SK-N-SH treated with all-trans-retinoic acid at 6 μM for 48 hours (cell line): ENCODE measurements at regions not wholly inside any gene's neighbourhood (a gene's known extent, or its start where the extent isn't known, plus 50 kb on each side); places are given as distances from the start of the nearest gene placed in this dataset.

Experiments
- ATAC-seq: fragments of 200-7000 bp; cut with Tn5 transposase; 3 replicates; pipeline ENCODE4 v1.9.1; 2020; ENCODE audit warnings: mild to moderate bottlenecking, moderate library complexity
- BACH2 ChIP-seq: fragments of 250-450 bp; sonication (Bioruptor Pico); IDR thresholded peaks from 2 replicates; pipeline ENCODE4 v1.9.0; 2021; ENCODE audit warnings: mild to moderate bottlenecking, borderline replicate concordance
- CSDC2 ChIP-seq: fragments of 250-450 bp; sonication (Bioruptor Pico); IDR thresholded peaks from 2 replicates; pipeline ENCODE4 v1.5.0; 2020; ENCODE audit warnings: mild to moderate bottlenecking, moderate library complexity
- ESRRG ChIP-seq: fragments of 250-450 bp; sonication (Bioruptor Pico); IDR thresholded peaks from 2 replicates; pipeline ENCODE4 v1.6.1; 2021; ENCODE audit warnings: mild to moderate bottlenecking
- ISL1 ChIP-seq: fragments of 250-450 bp; sonication (Bioruptor Pico); IDR thresholded peaks from 2 replicates; pipeline ENCODE4 v2.1.2; 2022; ENCODE audit warnings: mild to moderate bottlenecking, moderate library complexity
- OSR1 ChIP-seq: fragments of 250-450 bp; sonication (Bioruptor Pico); IDR thresholded peaks from 2 replicates; pipeline ENCODE4 v1.8.0; 2022; ENCODE audit warnings: moderate library complexity, mild to moderate bottlenecking, inconsistent platforms
- PPARA ChIP-seq: fragments of 250-450 bp; sonication (Bioruptor Pico); IDR thresholded peaks from 2 replicates; pipeline ENCODE4 v1.5.0; 2020; ENCODE audit warnings: mild to moderate bottlenecking, borderline replicate concordance
- RARB ChIP-seq: fragments of 250-450 bp; sonication (Bioruptor Pico); IDR thresholded peaks from 2 replicates; pipeline ENCODE4 v1.8.0; 2021; ENCODE audit warnings: mild to moderate bottlenecking, moderate library complexity
- SNAI2 ChIP-seq: fragments of 250-450 bp; sonication (Bioruptor Pico); IDR thresholded peaks from 2 replicates; pipeline ENCODE4 v1.5.0; 2020; ENCODE audit warnings: mild to moderate bottlenecking, moderate library complexity
- TCF4 ChIP-seq: fragments of 250-450 bp; sonication (Bioruptor Pico); IDR thresholded peaks from 2 replicates; pipeline ENCODE4 v1.8.0; 2021; ENCODE audit warnings: mild to moderate bottlenecking, moderate library complexity, borderline replicate concordance
- TOX ChIP-seq: fragments of 250-450 bp; sonication (Bioruptor Pico); IDR thresholded peaks from 2 replicates; pipeline ENCODE4 v1.8.0; 2021; ENCODE audit warnings: mild to moderate bottlenecking, moderate library complexity, borderline replicate concordance
- ZC3H10 ChIP-seq: fragments of 250-450 bp; sonication (Bioruptor Pico); IDR thresholded peaks from 2 replicates; pipeline ENCODE4 v1.5.1; 2021; ENCODE audit warnings: mild to moderate bottlenecking, moderate library complexity
- ZFP3 ChIP-seq: fragments of 250-450 bp; sonication (Bioruptor Pico); IDR thresholded peaks from 2 replicates; pipeline ENCODE4 v1.5.0; 2020; ENCODE audit warnings: mild to moderate bottlenecking, moderate library complexity
- ZFP30 ChIP-seq: fragments of 450-650 bp; formaldehyde crosslinking; IDR thresholded peaks from 2 replicates; pipeline ENCODE4 v1.5.0; 2022; ENCODE audit warnings: mild to moderate bottlenecking, moderate library complexity
- ZNF565 ChIP-seq: fragments of 450-650 bp; formaldehyde crosslinking; conservative IDR thresholded peaks from 2 replicates; pipeline ENCODE4 v1.5.0; 2020; ENCODE audit warnings: low read depth, mild to moderate bottlenecking, moderate library complexity
- ZNF70 ChIP-seq: fragments of 450-650 bp; formaldehyde crosslinking; IDR thresholded peaks from 2 replicates; pipeline ENCODE4 v1.5.0; 2020; ENCODE audit warnings: mild to moderate bottlenecking, moderate library complexity
- ZNF8 ChIP-seq: fragments of 450-650 bp; formaldehyde crosslinking; IDR thresholded peaks from 2 replicates; pipeline ENCODE4 v1.5.0; 2020; ENCODE audit warnings: mild to moderate bottlenecking, moderate library complexity
- TF ChIP-seq, protein P1 (sequence below): fragments of 250-450 bp; sonication (Bioruptor Pico); IDR thresholded peaks from 2 replicates; pipeline ENCODE4 v1.8.0; 2020; ENCODE audit warnings: mild to moderate bottlenecking, moderate library complexity, borderline replicate concordance
- TF ChIP-seq, protein P2 (sequence below): fragments of 250-450 bp; sonication (Bioruptor Pico); IDR thresholded peaks from 2 replicates; pipeline ENCODE4 v1.5.1; 2021; ENCODE audit warnings: mild to moderate bottlenecking, moderate library complexity
- TF ChIP-seq, protein P3 (sequence below): fragments of 250-450 bp; sonication (Bioruptor Pico); IDR thresholded peaks from 2 replicates; pipeline ENCODE4 v1.8.0; 2021; ENCODE audit warnings: low read depth, mild to moderate bottlenecking, moderate library complexity, borderline replicate concordance
- TF ChIP-seq, protein P4 (sequence below): fragments of 250-450 bp; sonication (Bioruptor Pico); IDR thresholded peaks from 2 replicates; pipeline ENCODE4 v1.5.1; 2020; ENCODE audit warnings: low read depth, mild to moderate bottlenecking, moderate library complexity

DNA sequence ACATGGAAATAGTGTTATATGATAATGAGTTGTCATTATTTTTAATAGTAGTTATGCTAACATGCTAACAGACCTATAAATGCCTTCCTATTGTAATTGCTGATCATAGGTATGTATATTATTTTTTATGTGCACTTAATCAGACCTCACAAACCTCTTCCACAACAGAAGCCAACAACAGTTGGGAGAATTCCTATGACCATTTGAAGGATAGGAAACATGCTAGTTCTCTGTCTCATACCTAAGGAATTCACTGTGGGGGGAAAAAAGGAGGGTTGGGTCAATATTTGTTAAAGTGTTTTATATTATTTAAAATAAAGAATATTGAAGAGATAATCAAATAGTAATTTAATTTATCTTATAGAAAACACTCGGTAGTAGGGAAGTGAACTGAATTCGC, 990.9 kb downstream of the EPHA7 start:
- TF ChIP-seq BACH2 (CRISPR knock-in tag): no peak
- no peak for TF ChIP-seq TCF4 (CRISPR knock-in tag)
- TF ChIP-seq ESRRG (CRISPR knock-in tag): no peak
- TF ChIP-seq ZNF8 (CRISPR knock-in tag): no peak
- ATAC-seq: no peak

DNA sequence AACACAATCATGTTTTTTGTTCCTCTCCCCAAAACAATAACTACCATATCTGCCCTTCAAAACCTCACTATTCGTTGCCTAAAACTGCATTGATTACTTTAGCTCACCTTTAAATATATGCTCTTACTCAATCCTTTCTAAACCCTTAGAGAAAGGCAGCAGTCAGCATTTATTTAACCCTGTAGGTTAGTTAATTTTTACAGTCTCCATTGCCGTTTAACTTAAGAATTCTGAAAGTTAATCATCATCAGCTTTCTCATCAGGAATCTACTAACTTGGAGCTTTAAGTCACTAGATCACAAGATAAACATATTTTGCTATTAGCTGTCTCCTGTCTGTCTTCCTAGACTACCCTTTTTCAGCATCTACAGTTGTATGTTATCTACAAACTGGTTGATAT, 991.9 kb downstream of the EPHA7 start:
- ATAC-seq: no peak
- TF ChIP-seq ZNF70 (CRISPR knock-in tag) (no peak), ZFP3 (CRISPR knock-in tag) (no peak), ZNF565 (CRISPR knock-in tag) (no peak), BACH2 (CRISPR knock-in tag) (no peak), TCF4 (CRISPR knock-in tag) (no peak), PPARA (CRISPR knock-in tag) (no peak), ZC3H10 (CRISPR knock-in tag) (no peak), SNAI2 (CRISPR knock-in tag) (no peak), CSDC2 (no peak), ZFP30 (CRISPR knock-in tag) (no peak), ISL1 (CRISPR knock-in tag) (no peak), ZNF8 (CRISPR knock-in tag) (no peak), OSR1 (no peak), RARB (CRISPR knock-in tag) (no peak)
- TF ChIP-seq, protein P1, sequence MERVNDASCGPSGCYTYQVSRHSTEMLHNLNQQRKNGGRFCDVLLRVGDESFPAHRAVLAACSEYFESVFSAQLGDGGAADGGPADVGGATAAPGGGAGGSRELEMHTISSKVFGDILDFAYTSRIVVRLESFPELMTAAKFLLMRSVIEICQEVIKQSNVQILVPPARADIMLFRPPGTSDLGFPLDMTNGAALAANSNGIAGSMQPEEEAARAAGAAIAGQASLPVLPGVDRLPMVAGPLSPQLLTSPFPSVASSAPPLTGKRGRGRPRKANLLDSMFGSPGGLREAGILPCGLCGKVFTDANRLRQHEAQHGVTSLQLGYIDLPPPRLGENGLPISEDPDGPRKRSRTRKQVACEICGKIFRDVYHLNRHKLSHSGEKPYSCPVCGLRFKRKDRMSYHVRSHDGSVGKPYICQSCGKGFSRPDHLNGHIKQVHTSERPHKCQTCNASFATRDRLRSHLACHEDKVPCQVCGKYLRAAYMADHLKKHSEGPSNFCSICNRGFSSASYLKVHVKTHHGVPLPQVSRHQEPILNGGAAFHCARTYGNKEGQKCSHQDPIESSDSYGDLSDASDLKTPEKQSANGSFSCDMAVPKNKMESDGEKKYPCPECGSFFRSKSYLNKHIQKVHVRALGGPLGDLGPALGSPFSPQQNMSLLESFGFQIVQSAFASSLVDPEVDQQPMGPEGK: no peak
- TF ChIP-seq, protein P2, sequence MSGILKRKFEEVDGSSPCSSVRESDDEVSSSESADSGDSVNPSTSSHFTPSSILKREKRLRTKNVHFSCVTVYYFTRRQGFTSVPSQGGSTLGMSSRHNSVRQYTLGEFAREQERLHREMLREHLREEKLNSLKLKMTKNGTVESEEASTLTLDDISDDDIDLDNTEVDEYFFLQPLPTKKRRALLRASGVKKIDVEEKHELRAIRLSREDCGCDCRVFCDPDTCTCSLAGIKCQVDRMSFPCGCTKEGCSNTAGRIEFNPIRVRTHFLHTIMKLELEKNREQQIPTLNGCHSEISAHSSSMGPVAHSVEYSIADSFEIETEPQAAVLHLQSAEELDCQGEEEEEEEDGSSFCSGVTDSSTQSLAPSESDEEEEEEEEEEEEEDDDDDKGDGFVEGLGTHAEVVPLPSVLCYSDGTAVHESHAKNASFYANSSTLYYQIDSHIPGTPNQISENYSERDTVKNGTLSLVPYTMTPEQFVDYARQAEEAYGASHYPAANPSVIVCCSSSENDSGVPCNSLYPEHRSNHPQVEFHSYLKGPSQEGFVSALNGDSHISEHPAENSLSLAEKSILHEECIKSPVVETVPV (CRISPR knock-in tag): no peak

DNA sequence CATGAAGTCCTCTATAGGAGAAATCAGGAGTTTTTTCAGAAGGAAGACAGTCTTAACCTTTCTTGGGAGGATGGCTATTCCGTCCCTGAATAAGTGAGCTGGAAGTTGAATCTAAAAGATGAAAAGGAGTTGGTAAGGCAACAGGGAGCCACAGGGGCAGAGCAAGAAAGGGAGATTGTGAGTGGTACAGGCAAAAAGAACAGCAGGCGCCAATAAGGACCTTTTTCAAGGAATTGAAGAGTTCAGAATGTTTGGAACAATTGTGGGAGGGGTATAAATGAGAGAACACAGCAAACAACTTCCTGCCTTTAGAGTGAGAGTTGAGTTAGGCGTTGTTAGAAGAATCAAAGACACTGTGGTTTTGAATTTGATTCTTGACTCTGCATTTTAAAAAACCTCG, 1003.7 kb downstream of the EPHA7 start:
- no peak for ATAC-seq
- no peak for TF ChIP-seq BACH2 (CRISPR knock-in tag)
- no peak for TF ChIP-seq ZNF565 (CRISPR knock-in tag)

DNA sequence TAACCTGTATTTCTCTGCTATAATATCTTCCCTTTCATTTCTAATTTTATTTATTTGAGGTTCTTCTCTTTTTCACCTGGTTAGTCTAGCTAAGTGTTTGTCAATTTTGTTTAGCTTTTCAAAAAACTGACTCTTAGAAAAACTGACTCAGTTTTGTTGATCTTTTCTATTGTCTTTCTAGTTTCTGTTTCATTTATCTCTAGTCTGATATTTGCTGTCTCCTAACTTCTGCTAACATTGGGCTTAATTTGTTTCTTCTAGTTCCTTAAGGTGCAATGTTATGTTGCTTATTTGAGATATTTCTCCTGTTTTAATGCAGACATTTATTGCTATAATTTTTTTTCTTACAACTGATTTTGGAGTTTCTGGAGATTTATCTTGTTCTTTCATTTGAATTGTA, 1011.0 kb downstream of the EPHA7 start:
- ATAC-seq: no peak
- TF ChIP-seq, protein P3, sequence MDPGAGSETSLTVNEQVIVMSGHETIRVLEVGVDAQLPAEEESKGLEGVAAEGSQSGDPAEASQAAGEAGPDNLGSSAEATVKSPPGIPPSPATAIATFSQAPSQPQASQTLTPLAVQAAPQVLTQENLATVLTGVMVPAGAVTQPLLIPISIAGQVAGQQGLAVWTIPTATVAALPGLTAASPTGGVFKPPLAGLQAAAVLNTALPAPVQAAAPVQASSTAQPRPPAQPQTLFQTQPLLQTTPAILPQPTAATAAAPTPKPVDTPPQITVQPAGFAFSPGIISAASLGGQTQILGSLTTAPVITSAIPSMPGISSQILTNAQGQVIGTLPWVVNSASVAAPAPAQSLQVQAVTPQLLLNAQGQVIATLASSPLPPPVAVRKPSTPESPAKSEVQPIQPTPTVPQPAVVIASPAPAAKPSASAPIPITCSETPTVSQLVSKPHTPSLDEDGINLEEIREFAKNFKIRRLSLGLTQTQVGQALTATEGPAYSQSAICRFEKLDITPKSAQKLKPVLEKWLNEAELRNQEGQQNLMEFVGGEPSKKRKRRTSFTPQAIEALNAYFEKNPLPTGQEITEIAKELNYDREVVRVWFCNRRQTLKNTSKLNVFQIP (CRISPR knock-in tag): no peak
- TF ChIP-seq PPARA (CRISPR knock-in tag): no peak
- no peak for TF ChIP-seq OSR1
- TF ChIP-seq, protein P2 (CRISPR knock-in tag): no peak
- TF ChIP-seq ZC3H10 (CRISPR knock-in tag): no peak
- no peak for TF ChIP-seq TCF4 (CRISPR knock-in tag)

DNA sequence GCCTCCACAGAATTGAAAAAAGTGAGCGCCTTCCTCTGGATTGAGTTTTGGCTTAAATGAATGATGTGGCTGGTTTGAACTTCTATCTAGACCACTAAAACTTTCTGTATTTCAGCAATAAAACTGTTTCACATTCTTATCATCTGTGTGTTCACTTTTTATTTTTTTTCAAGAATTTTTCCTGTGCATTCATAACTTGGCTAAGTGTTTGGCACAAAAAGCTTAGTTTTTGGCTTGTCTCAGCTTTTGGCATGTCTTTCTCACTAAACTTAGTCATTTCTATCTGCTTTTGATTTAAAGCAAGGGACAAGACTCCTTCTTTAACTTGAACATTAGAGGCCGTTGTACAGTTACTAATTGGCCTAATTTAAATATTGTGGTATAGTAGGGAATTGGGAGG, 1015.1 kb downstream of the EPHA7 start:
- ATAC-seq: no peak
- TF ChIP-seq TCF4 (CRISPR knock-in tag) (no peak), ISL1 (CRISPR knock-in tag) (no peak), SNAI2 (CRISPR knock-in tag) (no peak), PPARA (CRISPR knock-in tag) (no peak), TOX (CRISPR knock-in tag) (no peak), RARB (CRISPR knock-in tag) (no peak), ZFP30 (CRISPR knock-in tag) (no peak), ZNF8 (CRISPR knock-in tag) (no peak)
- TF ChIP-seq, protein P4, sequence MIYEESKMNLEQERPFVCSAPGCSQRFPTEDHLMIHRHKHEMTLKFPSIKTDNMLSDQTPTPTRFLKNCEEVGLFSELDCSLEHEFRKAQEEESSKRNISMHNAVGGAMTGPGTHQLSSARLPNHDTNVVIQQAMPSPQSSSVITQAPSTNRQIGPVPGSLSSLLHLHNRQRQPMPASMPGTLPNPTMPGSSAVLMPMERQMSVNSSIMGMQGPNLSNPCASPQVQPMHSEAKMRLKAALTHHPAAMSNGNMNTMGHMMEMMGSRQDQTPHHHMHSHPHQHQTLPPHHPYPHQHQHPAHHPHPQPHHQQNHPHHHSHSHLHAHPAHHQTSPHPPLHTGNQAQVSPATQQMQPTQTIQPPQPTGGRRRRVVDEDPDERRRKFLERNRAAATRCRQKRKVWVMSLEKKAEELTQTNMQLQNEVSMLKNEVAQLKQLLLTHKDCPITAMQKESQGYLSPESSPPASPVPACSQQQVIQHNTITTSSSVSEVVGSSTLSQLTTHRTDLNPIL (CRISPR knock-in tag): no peak
- TF ChIP-seq, protein P2 (CRISPR knock-in tag): no peak
